GM18520 (cell line): ENCODE measurements at regions not wholly inside any gene's neighbourhood (a gene's known extent, or its start where the extent isn't known, plus 50 kb on each side); places are given as distances from the start of the nearest gene placed in this dataset.
"Not testable (repeated sequence)": the region's sequence is repeated elsewhere in the genome, so short reads cannot be mapped to it uniquely, and the experiment has no call there.

Source experiments
- ATAC-seq: cut with Tn5 transposase; IDR thresholded peaks from one replicate; pipeline ENCODE4 v1.9.1; 2021; ENCODE audit not compliant: unreplicated experiment

DNA sequence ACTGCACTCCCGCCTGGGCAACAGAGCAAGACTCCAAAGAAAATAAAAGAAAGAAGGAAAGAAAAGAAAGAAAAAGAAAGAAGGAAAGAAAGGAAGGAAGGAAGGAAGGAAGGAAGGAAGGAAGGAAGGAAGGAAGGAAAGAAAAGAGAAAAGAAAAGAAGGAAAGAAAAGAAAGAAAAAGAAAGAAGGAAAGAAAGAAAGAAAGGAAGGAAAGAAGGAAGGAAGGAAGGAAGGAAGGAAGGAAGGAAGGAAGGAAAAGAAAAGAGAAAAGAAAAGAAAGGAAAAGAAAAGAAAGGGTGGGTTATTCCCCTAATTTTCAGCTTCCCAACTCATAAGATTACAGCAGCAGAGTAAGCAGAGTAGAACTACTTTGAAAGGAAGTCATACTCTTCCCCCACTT is 64.4 kb downstream of the TMEM200C start:
- not testable (repeated sequence) for ATAC-seq

DNA sequence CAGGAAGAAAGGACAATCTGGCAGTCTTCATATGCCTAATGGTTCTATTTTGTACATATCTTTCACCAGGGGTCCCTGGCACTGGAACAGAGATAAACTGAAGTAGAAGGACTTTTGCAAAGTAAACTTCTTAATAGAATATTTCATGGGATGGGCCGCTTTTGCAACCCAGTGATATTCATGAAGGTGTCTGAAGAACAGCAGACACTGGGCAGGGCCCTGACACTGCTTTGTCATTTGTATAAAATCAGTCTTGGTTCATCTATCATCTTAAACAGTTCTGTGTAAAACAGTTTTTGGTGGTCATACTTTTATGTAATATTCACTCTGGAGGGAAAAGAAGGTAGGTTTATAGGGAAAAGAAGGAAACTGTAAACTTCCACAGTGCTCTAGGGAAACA is 66.4 kb downstream of the TMEM200C start:
- no peak for ATAC-seq

DNA sequence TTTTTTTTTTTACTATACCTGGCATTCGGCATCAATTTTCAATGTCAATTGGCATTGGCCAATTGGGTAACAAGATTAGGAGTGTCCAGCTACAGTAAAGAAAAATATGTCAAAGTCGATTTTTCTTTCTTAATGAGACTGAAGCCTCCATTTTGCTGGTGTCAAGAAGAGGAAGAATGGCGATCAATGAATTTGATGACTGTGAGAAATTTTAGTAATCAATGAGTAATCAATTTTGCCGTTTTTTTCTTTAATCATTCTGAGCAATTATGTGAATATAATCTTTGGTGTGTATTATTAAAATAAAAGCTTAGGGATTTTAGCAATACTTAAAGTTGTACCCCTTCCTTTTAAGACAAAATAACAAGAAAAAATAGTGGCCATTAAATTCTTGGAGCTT is 69.7 kb downstream of the TMEM200C start:
- ATAC-seq = no peak

DNA sequence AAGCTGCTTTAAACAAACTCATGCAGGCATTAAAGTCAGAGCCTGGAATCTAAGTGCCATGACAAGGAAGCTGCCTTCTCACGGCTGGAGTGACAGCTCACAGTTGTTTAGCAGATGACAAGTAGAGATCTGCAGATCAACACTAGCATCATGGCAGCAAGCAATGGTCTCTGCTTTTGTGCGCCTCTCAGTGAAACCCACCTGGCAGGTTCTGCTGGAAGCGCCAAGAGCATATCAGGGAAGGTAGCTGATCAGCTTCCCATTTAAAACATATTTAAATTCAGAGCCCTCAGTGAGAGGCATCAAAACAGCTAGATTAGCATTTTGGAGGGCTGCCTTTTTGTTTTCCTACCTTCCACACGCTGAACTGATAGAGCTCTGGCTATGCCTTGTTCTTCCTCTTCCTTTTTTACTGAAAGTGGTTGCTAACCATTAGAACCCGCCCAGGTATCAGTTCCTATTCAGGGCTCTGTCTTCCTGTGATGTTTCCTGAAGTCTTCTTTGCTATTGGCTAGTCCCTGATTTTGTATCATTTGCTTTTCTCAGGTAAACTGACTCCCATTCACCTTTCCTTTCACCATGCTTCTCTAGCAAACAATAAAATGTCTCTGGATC is 70.8 kb downstream of the TMEM200C start:
- ATAC-seq = no peak

DNA sequence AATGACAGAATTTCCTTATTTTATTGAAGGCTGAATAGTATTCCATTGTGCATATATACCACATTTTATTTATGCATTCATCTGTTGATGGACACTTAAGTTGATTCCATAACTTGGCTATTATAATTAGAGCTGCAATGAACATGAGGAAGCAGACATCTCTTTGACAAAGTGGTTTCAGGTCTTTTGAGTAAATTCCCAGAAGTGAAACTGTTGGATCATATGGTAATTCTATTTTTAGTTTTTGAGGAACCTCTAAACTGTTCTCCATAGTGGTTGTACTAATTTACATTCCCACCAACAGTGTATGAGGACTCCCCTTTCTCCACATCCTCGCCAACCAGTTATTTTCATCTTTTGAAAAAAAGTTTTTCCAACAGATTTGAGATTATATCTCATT is 77.5 kb downstream of the TMEM200C start:
- no peak for ATAC-seq

DNA sequence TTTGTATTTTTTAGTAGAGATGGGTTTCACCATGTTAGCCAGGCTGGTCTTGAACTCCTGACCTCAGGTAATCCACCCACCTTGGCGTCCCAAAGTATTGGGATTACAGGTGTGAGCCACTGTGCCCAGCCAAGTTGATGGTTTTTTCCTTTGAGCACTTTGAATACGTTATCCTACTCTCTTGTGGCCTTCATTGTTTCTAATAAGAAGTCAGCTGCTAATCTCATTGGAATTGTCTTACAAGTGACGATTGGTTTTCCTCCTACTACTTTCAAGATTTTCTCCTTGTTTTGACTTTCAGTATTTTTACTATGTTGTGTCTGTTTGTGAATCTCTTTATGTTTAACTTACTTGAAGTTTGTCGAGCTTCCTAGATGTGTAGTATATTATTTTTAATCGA is 88.5 kb downstream of the TMEM200C start:
- ATAC-seq = no peak

DNA sequence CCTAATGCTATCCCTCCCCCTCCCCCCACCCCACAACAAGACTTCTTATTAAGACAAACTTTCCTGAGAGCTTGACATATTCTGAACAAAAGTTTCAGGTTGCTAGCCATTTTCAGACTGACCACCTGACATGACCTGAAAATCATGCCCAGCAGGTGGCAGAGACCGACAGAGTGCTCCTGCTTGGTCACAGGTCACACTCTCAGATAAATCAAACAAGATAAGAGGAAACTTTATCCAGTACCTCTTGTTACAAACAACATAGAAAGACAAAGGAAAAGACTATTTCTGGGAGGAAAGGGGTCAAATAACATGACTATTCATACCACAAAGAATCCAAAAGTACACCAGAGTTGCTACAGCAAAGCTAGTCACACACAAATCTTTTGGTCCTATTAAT is 107.4 kb downstream of the TMEM200C start:
- no peak for ATAC-seq

DNA sequence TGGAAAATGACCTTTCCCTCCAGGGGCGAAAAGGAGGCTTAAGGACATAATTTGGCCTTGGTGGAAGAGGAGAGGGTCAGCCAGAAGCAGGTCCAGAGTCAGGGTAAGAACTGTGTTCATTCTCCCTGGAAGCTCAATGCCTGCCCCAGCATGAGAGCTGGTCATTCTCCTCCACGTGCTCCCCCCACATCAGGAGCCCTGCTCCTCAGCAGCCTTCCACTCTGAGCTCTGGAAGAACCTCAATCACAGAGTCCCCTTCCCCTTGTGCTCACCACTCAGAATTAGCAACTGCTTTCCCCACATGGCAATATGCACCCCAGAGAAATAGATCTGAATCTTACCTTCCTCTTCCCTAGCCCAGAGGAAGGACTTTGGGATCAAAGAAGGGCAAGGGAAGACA is 115.4 kb downstream of the TMEM200C start:
- ATAC-seq = no peak

DNA sequence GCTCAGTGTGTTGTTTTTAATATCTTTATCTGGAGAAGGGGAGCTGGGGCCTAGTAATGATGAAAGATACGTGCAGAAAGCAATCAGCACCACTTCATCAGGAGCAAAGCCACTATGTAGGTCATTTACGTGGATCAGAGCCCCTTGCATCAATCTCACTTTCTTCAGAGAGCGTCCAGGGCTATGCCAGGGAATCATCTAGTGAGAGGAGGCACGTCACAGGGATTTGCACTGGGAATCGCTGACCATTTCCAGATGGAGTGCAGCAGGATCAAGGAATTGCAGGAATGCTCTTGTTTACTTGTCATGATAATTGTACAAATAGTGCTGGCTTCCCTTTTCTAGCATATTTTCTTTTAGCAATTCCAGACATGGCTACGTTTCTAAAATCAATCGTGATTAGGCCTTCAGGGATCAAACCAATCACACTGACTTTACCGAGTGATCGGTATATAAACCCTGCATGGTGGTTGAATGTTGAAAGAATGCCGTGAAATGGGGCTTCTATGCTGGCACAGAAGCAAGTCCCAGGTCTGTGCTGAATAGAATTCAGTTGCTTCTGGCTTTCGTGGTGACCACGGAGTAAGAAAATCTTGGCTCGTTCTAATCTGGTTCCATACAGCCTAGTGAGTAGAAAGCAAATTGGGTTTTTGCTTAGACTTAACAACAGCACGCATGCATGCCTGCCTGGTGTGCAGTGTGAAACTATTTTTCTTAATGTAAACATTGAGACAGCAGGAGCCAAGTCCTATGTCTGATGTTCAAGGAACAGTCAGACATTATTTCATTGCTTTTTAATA is 122.8 kb downstream of the TMEM200C start:
- no peak for ATAC-seq

DNA sequence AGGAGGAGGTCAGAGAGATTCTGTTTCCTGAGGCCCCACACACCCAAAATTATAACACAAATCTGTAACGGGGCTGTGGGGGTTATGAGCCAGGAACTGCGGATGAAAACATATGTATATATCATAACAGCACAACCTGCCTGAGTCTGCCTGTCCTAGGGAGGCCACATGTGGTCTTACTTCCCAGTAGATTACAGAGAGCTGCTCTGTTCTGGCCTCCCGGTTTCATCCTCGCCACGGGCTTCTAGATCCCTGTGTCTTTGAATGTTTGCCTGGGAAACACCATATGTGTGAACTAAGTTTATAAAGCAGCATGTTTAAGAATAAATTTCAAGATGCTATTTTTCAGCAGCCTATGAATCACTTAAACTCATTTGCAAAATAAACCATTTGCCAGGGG is 124.0 kb downstream of the TMEM200C start:
- ATAC-seq = no peak

DNA sequence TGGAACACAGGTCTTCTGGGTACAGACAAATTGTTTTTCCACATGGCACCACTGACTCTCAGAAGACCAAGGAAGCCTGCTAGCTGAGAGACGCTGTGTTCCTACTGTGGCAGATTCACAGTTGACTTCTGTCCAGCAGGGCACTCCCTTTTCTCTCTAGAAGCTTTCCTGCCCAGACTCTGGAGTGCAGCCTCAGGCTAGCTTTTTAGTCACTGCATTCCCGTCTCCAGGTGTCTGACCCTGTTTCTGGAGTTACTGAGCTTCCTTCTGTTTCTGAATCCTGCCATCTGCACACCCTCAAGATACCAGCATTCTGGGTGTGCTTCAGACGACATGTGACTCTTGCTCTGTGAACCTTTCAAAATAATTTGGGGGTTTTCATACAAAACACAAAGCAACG is 125.1 kb downstream of the TMEM200C start:
- ATAC-seq = no peak

DNA sequence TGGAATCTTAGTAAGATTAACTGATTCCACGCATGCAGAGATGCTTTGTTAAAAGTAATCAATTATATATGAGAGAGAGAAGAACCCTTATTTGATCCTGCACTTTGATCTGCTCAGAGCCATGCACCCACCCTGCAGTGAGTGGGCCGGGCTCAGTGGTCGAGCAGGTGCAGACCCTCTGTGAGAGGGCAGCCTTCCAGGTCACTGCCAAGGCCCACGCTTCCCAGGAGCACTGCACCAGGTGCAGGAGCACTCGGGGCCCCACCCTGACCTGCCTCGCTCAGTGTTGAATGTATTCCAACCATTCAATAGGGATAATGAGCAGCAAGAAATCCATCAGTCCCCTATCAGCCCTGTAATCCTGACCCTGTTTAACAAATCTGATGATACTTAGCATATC is 126.9 kb downstream of the TMEM200C start:
- ATAC-seq = no peak

DNA sequence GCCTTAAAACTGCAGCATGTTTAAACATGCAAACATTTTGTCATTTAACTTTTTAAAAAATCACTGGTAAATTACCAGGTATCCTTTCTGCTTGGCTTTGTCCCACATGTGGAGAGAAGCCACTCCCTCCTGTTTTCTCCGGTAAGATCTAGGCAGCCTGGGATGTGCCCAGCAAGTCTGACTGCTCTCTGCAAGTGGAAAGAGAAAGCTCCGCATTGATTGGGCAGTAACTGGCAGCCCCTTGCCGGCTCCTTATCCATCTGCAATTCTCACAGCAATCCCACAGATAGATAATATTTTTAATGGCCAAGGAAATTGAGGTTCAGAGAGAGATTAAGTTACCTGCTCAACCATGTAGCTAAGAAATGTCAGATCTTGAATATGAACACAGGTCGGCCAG is 136.1 kb downstream of the TMEM200C start:
- no peak for ATAC-seq

DNA sequence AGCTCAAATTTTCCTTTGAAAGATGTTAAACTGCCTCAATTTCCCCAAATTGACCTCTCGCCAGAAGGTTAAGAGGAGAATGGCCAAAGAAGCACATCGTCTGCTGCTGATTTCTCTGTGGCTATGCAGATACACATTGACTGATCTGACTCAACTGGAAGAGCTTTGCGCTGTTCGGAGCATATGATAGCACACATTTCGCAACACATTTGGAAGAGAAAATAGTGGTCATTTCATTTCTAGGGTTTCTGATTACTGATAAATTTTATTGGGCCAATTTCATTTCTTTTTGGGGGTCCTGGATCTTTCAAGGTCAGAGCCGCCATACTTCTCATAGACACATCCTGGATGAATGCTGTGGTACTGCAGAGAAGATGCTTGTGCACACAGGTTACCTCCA is 138.5 kb downstream of the TMEM200C start:
- ATAC-seq = no peak

DNA sequence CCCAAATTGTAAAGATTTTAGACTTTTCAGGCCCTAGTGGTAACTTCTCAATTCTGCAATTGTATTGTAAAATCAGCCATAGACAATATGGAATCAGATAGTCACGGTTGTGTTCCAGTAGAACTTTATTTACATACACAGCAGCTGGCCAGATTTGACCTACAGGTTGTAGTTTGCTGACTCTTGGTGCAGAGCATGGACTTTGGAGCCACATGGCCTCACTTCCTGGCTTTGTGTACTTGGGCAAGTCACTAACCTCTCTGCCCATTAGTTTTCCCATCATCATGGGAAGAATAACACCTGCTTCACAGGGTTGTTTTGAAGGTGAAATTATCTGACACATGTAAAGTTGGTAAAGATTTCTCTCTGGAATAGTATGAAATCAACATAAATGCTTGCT is 147.6 kb downstream of the TMEM200C start:
- ATAC-seq = no peak

DNA sequence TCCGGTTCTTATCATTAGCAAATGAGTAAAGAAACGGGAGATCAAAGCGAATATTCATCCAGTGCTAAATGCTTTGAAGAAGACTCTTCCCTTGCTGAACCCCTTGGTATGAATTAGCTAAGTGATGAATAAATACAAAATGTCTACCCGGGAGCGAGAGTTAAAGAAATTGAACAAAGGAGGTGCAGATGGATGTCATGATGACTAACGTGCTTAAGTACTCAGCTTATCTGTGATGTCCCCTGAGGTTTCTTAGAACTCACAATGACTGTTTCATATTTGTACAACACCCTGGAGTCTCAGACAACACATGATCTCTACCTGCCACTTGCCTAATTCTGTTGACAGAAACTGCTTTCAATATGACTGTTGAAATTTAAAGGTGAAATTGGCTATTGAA is 148.5 kb downstream of the TMEM200C start:
- peak; percentile 79 for ATAC-seq

DNA sequence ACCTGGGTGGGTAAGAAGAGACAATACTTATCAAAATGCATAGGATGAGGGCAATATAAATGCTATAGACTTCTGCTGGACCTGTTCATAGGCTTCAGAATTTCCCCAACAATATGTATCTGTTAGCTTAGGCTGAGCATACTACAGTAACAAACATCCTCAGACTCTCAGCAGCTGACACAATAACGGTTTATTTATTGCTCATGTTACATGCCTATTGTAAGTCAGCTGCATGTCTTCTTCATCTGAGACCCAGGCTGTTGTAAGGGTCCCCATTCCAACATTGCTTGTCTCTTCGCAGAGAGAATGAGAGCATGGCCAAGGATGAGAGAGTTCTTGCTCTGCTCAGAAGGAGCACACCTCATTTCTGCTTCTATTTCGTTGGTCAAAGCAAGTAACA is 150.7 kb downstream of the TMEM200C start:
- ATAC-seq = no peak

DNA sequence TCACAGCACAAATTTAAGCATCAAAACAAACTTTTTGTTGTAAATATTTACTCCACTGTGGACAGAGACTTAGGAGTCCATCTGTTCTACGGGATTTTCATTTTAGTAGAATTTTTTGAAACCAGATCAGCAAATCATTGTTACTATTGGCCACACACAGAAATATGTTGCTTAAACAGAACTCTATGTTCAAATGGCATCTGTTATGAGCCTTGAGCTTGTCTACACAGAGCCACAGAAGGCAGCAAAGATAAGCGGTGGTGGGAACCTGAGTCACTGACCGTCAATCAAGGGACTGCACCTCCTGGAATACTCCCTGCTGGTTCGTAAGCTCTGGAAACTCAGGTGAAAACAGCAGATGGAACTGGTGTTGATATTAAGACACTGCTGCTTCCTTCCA is 156.8 kb downstream of the TMEM200C start:
- no peak for ATAC-seq

DNA sequence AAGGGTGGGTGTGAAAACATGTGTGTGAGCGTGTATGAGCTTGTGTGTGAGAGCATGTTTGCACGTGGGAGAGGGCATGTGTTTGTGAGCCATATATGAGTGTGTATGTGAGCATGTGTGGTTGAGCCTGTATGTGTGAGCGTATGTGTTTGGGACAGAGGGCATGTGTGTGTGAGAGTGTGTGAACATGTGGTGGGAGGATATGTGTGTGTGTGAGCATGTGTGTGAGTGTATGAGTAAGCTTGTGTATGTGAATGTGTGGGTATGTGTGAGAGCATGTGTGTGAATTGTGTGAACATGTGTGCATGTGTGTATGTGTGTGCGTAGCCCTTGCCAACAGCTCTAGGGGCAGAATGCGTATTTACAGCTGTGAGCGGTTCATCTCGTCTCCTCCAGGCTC is 163.0 kb downstream of the TMEM200C start:
- ATAC-seq = no peak

DNA sequence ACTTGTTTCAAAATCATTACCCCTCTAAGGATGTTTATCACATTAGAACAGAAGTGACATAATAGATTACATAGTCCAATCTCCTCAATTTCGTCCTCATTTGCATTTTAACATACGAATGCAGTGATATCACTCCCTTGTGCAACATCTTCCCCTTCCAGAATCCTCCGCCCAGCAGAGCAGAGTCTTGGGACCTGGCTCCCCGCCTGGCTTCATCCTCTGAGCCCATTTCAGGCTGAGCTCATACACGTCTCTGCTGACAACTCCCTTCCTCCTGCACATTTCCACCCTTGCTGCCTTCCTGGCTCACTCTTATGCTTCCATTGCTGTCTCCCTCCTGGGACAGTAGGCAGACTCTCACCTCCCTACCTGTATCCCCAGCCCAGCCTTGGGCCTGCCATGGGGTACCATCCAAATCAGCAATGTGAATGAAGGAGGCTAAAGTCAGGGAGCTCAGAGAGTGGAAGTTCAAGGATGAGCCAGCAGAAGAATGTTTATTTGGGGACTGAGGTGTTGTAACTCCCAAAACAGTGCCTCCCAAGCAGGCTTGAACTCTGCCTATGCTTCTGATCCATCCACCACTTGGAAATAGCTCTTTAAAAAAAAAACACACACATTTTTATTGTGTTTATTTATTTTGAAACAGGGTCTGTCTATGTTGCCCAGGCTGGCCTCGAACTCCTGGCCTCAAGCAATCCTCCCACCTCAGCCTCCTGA is 165.2 kb downstream of the TMEM200C start:
- ATAC-seq = no peak

DNA sequence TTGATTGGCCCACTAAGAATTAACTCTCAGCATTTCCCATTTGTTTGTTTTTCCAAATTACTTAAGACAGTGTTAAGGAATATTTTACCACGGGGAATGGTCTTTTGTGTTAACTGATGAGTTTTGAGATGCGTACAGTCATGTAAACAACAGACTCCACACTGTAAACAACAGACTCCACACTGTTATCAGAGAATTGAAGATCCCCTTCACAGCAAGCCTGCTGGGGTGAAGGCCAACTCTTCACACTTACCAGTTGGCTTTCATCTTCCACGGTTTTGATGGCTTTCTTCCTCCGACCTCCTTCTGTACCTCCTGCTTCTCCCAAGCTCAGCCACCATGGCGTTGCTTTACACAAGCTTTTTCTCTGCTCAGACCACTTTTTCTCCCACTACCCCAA is 166.8 kb downstream of the TMEM200C start:
- no peak for ATAC-seq

DNA sequence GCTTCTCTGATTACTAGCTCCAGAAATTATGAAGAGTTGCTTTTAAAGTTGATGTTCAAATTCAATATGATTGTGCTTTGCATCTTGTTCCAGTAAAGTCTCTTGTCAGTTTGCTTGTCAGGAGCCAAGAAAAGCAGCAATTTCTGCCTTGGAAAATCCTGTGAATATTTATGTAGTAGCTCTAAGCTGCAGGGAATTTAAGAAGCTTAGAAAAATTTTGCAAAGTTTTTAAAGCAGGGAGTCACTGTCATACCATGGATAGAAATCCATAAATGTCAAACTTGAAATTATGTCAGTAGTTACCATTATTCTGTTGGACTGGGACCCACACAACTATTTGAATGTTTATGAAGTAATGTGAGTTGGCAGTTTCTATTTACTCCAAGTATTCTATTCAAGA is 169.3 kb downstream of the TMEM200C start:
- ATAC-seq = no peak
